NCI-H748 treated with DMSO at 0.1 percent for 48 hours (cell line): ENCODE measurements at regions not wholly inside any gene's neighbourhood (a gene's known extent, or its start where the extent isn't known, plus 50 kb on each side); places are given as distances from the start of the nearest gene placed in this dataset.
A peak's percentile ranks its signal among the peaks of the same experiment; 100 is the strongest.

Experiments used
- DNase-seq: peaks from one replicate; lab custom pipeline; 2025; lab: John Stamatoyannopoulos, UW

GRCh38 chr21:16363100-16363499 is 633.3 kb downstream of the USP25 start:
- no peak for DNase-seq

- no peak for DNase-seq
Measured at GRCh38 chr21:16363518-16363917, 633.7 kb downstream of the USP25 start.

GRCh38 chr21:16366207-16366606 is 636.4 kb downstream of the USP25 start:
- no peak for DNase-seq

DNA sequence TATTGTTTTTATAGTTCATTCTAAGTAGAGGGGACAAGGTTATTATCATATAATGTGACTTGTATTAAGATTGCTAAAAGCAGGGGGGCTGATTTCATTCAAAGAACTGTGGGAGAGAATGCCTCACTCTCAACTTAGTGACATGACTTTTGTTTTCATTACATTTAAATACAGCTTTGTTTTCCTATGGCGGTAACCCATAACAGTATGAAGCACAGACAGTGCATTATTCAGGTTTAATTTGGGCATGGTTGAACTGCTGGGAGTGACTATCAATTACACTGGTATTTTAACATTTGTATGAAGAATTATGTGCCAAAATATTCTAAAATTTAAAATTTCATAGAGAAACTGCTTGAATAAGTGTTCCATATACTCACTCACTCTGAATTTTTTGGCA is 637.3 kb downstream of the USP25 start:
- no peak for DNase-seq

DNA sequence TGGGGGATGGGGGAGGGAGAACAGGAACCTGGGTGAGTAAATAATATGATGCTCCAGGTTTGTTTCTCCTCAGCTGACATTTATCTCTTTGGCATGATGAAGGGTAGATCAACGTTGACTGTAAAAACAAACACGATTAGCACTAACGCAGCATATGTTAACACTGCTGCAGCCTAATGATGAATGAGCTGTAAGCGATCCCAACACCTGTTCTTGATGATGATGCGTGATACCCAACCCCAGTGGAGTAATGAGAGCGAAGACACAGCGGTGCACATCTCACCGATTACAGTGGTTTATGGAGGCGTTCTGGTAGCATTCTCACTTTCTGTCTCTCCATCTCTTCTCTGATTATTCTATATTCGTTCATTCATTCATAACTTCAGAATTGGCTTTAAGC is 640.4 kb downstream of the USP25 start:
- no peak for DNase-seq

GRCh38 chr21:16372586-16372985 is 642.8 kb downstream of the USP25 start:
- DNase-seq, result no peak

DNA sequence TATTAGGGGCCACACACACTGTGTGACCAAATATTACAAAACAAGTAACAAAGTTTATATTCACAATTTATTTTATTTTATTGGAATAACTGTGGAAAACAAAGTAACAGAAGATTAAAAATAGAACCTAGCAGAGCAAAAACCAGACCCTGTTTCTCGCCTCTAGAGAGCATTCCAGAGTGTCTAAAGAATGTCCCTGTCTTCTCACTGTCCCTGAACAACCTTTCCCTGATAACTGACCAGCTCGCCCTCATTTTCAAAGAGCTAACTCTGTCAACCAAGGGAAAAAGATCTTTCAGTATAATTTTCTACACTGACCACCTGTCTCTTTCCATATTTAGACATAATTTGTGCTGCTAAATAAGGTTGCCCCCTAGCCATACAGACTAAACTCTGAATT is 646.9 kb downstream of the USP25 start:
- no peak for DNase-seq

DNA sequence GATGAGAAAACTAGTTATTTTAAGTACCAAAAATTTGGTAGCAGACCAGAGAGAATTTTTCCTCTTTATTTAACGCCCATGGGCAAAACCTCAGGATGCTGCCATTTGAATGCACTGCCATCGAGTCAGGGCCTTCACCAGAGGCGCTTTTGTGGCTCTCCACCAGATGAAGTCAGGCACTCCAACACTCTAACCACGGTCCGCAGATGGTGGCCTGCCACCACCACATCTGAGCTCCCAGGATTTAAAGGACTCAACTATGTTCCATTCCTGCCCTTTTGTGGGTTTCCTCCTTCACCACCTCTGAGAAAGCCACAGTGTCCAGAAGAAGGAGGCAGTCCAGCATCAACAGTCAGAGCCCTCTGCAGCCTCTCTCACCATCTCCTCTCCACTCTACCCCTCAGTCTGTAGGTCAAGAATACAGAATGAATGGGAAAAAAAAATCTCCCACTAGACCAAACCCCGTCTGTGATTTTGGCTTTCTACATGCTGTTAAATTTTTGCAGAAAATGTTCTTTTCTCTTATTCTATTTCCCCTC is 647.4 kb downstream of the USP25 start:
- DNase-seq, result no peak

- DNase-seq, result no peak
Measured at GRCh38 chr21:16377857-16378256, 648.1 kb downstream of the USP25 start.

DNA sequence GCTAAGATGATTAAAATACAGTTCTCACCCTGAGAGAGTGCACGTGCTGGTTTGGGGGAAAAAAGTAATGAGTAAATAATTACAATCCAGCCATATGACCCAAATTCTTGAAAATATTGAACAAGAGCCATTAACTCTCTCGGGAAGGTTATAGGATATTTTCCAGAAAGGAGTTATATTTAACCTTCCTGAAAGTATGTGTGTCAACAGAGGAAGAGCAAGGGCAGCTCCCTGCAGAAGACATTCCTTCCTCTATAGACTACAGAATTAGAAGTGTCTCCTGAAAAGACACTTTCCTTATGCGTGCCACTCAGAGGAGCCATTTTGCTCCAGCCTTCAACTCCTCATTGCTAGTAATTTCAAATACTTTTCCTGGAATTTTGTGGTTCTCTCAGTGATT is 648.7 kb downstream of the USP25 start:
- DNase-seq, result no peak

GRCh38 chr21:16388291-16388690 is 658.5 kb downstream of the USP25 start:
- no peak for DNase-seq

DNA sequence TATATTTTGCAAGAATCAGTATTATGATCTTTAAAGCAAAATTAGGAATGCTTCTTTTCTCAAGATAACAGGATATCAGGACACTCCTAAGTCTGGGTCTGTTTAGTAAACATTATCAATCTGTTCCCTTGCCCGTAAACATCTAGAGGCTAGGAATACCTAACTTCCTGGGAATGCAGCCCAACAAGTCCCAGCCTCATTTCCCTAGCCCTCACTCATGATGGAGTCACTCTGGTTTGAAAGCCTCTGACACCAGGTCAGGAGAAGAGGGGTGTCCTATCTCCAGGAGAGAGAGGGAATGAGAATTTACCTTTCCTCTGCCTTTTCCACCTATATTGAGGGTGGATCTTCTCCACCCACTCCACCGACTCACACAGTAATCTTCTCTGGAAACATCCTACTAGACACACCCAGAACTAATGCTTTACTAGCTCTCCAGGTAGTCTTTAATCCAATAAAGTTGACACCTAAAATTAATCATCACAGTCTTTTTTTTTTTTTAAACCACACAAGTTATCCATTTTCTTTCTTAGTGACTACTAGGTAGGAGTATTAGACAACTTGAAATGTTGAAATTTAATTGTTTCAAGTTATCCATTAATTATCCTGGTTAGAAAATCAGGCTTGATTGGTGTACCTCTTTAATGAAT is 659.3 kb downstream of the USP25 start:
- DNase-seq, result no peak

DNA sequence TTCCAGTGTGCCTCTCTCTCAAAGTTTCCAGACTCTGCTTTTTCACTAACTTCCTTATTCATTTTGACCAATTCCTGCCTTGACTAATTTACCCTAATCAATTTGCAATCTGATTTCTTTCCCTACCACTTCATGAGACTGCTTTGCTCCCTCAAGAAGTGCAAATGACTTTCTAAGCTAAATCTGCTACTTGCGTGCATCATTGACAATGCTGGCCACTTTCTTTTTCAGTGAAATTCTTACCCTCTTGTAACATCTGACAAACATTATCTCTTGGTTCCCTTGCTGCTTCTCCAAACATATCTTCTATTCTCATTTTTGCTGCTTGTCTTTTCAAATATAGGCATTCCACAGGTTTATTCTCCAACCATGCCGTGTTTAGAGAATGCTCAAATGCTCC is 659.9 kb downstream of the USP25 start:
- DNase-seq, result no peak

DNA sequence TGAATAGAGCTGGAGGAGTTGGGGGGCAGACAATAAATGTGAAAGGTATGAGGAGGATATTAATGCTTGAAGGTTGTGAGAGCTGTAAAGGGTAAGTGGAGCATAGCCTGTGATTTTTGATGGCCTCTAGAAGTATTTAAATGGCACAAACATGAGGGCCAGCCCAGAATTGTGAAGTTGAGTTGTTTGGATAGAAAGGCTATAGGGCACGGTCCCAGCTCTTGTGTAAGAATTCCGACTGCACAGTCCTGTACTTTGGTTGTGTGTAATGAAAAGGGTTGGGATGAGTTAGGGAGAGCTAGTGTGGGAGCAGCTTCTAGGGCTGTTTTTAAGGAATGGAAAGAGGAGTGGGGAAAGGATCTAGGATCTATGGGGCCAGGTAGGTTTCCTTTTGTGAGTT is 665.5 kb downstream of the USP25 start:
- DNase-seq, result no peak

- no peak for DNase-seq
Measured at GRCh38 chr21:16402752-16403151, 673.0 kb downstream of the USP25 start.

GRCh38 chr21:16404776-16405175 is 675.0 kb downstream of the USP25 start:
- no peak for DNase-seq

GRCh38 chr21:16406355-16406754 is 676.6 kb downstream of the USP25 start:
- DNase-seq, result no peak

GRCh38 chr21:16407403-16408240 is 677.8 kb downstream of the USP25 start:
- no peak for DNase-seq

DNA sequence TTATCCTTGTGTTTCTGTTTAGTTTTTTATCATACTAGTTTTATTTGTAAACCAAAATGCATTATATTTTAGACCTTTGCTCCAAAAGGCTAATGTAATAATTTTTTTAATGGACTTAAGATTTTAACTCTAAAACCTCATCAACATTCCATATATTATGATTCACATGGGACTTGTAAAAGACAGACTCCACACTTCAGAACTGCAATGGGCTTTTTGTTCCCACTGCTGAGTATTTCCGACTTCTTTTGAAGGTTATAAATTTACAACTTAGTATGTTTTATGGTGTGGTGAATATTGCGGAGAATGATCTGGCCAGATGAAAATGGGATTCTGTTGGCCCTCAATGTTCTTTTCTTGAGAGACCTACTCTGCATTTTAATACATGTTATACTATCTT is 678.5 kb downstream of the USP25 start:
- no peak for DNase-seq

DNA sequence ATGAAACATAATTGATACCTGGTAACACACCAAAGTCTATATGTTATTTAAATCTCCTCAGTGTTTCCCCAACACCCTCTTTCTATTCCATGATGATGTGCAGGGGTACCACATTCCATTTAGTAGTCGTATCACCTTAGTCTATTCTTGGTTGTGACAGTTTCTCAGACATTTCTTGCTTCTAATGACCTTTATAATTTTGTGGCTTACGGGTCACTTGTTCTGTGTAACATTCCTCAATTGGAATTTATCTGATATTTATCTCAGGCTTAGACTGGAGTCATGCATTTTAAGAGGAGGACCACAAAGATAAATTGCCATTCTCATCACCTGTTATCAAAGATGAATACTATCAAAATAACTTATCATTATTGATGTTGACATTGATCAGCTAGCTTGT is 679.6 kb downstream of the USP25 start:
- DNase-seq, result no peak

DNA sequence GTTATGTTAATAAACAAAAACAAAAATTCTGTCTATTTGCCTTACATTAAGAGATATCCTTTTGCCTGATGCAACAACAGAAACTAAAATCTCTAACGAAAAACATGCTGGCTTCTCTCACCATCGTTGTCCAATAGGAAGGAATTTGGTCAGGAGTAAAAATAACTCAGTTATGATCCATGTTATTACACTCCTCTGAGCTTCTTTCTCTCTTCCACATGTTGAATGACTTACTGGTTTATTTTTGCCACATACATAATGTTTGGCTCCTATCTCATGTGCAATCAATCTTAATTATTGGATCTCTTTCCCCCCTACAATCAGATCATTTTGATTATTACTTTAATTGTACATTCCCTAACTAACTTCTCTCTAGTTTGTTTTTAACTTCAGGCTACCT is 688.4 kb downstream of the USP25 start:
- DNase-seq, result no peak

DNA sequence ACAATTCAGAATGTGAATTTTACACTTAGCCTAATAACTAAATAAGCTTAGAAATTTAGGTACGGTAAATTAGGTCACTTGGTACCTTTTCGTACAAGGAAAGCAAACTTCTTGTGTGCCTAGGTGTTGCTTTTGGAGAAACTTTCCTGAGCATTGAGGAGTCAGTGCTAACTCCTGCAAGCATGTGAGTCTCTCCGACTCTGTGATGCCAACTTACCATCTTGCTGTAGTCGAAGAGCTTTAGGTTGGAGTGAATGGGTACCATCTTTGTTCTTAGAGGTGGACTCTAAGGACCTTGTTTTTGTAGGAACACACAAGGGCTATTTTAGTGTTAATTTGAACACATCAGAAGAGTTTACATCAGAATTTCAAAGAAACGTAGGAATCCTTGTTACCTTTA is 688.9 kb downstream of the USP25 start:
- DNase-seq, result no peak

DNA sequence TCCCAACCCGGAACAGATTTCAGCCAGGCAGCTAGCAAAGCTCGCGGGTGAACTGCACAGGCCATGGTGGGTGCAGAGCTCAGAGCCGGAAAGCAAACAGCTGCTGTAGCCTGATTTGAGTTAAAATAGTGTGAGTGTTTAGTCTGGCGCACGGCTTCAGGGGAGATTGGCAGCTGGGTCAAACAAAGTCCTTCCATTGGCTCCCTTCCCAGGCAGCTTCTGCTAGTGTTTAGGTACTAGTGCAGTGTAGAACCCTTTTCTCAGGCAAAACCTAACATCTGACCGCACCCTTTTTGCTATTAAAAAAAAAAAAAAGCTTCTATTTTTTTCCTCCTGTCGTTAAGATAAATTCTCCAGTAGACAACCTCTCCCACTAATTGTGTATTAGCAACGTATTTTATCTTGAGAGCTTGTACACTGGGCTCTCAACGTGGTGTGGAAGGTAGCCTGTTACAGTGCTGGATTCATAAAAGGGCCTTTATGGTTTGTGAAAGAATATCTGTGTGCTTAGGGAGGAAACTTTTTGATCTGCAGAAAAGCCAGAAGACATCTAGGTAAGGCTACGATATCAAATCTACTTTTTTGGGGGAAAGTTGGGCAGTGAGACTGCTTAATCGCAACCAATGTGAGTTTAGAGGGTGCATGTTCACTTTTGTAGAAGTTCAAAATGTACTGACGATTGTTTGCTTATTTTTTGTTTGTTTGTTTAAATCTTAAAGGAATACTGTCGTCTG is 689.6 kb downstream of the USP25 start:
- DNase-seq, result peak; percentile 0
